IMR-90 (cell line): ENCODE measurements at regions not wholly inside any gene's neighbourhood (a gene's known extent, or its start where the extent isn't known, plus 50 kb on each side); places are given as distances from the start of the nearest gene placed in this dataset.

Experiments
- ATAC-seq: fragments of 200-7000 bp; cut with Tn5 transposase; 2 replicates; pipeline ENCODE4 v1.9.1; 2020; ENCODE audit warnings: low read depth, mild to moderate bottlenecking, moderate library complexity
- BruUV-seq: library from RNA; stranded (reverse); fragments of 400-500 nt; replicated peaks from 2 replicates; lab custom pipeline; 2021; lab: Mats Ljungman, UMichigan
- CTCF ChIA-PET: fragments of 300-600 bp; formaldehyde crosslinking; extraction: SDS; loops from one replicate; lab custom pipeline; 2021; ENCODE audit warnings: antibody characterized with exemption; lab: Yijun Ruan, JAX
- POLR2A ChIA-PET: fragments of 300-600 bp; sonication (Branson Sonifier 250); formaldehyde crosslinking; loops from one replicate; lab custom pipeline; 2022; ENCODE audit warnings: antibody characterized with exemption; ENCODE audit not compliant: unreplicated experiment; lab: Charles Lee
- DNase-seq: peaks from one replicate; pipeline ENCODE4 v3.0.0; 2013
- H2AFZ ChIP-seq: replicated peaks from 2 replicates; pipeline ENCODE3; 2013; ENCODE audit warnings: low read length, mild to moderate bottlenecking; ENCODE audit not compliant: poor library complexity
- H2AK5ac ChIP-seq: 2 replicates; pipeline ENCODE4 v1.6.1; 2013; ENCODE audit warnings: low read depth, low read length, inconsistent platforms
- H2AK9ac ChIP-seq: replicated peaks from 2 replicates; pipeline ENCODE3; 2013; ENCODE audit warnings: mild to moderate bottlenecking, low read depth, low read length, moderate library complexity; ENCODE audit not compliant: poor library complexity
- H2BK120ac ChIP-seq: 2 replicates; pipeline ENCODE4 v1.6.1; 2013; ENCODE audit warnings: low read depth, low read length, inconsistent platforms
- H2BK15ac ChIP-seq: 3 replicates; pipeline ENCODE4 v1.6.1; 2013; ENCODE audit warnings: low read depth, low read length, inconsistent platforms
- H2BK20ac ChIP-seq: 2 replicates; pipeline ENCODE4 v1.6.1; 2013; ENCODE audit warnings: low read depth, mild to moderate bottlenecking, inconsistent platforms, low read length, moderate library complexity
- H2BK5ac ChIP-seq: 2 replicates; pipeline ENCODE4 v1.6.1; 2013; ENCODE audit warnings: mild to moderate bottlenecking, low read depth, low read length, inconsistent platforms; ENCODE audit not compliant: poor library complexity, severe bottlenecking
- H3K14ac ChIP-seq: replicated peaks from 2 replicates; pipeline ENCODE4 v1.6.1; 2013; ENCODE audit warnings: low read depth, low read length, inconsistent platforms
- H3K18ac ChIP-seq: 2 replicates; pipeline ENCODE4 v1.6.1; 2013; ENCODE audit warnings: low read depth, low read length, control low read depth
- H3K23ac ChIP-seq: 2 replicates; pipeline ENCODE4 v1.6.1; 2013; ENCODE audit warnings: low read depth, low read length, inconsistent platforms
- H3K27ac ChIP-seq: 2 replicates; pipeline ENCODE4 v1.5.1; 2013; ENCODE audit warnings: mild to moderate bottlenecking, control low read depth, low read length; ENCODE audit not compliant: insufficient read depth
- H3K27me3 ChIP-seq: 2 replicates; pipeline ENCODE4 v1.6.1; 2013; ENCODE audit warnings: low read length; ENCODE audit not compliant: control insufficient read depth, insufficient read depth
- H3K36me3 ChIP-seq: 2 replicates; pipeline ENCODE4 v1.6.1; 2013; ENCODE audit warnings: low read length, mixed read lengths; ENCODE audit not compliant: control insufficient read depth, insufficient read depth
- H3K4ac ChIP-seq: 2 replicates; pipeline ENCODE4 v1.6.1; 2013; ENCODE audit warnings: low read depth, low read length, inconsistent platforms
- H3K4me1 ChIP-seq: 2 replicates; pipeline ENCODE4 v1.6.1; 2013; ENCODE audit warnings: low read length, mixed read lengths; ENCODE audit not compliant: control insufficient read depth, insufficient read depth
- H3K4me2 ChIP-seq: 2 replicates; pipeline ENCODE4 v1.6.1; 2013; ENCODE audit warnings: low read depth, mild to moderate bottlenecking, control low read depth, low read length, moderate library complexity
- H3K4me3 ChIP-seq: 2 replicates; pipeline ENCODE4 v1.5.1; 2013; ENCODE audit warnings: low read depth, mild to moderate bottlenecking, control low read depth, low read length, moderate library complexity; ENCODE audit not compliant: insufficient read depth
- H3K56ac ChIP-seq: 2 replicates; pipeline ENCODE4 v1.6.1; 2013; ENCODE audit warnings: low read length, inconsistent platforms; ENCODE audit not compliant: insufficient read depth; ENCODE audit errors: extremely low read depth
- H3K79me1 ChIP-seq, 2 experiments: 2 replicates each; pipeline ENCODE4 v1.6.1; 2013; ENCODE audit warnings: low read length in 2 of 2, inconsistent platforms in 1 of 2, low read depth in 1 of 2
- H3K9ac ChIP-seq: 2 replicates; pipeline ENCODE4 v1.6.1; 2013; ENCODE audit warnings: low read depth, low read length, control low read depth
- H3K9me1 ChIP-seq: 2 replicates; pipeline ENCODE4 v1.6.1; 2013; ENCODE audit warnings: low read length, inconsistent platforms; ENCODE audit not compliant: insufficient read depth
- H3K9me3 ChIP-seq: 2 replicates; pipeline ENCODE4 v1.6.1; 2013; ENCODE audit warnings: low read length; ENCODE audit not compliant: control insufficient read depth, insufficient read depth
- H4K20me1 ChIP-seq: 2 replicates; pipeline ENCODE4 v1.6.1; 2013; ENCODE audit warnings: low read length, inconsistent platforms; ENCODE audit not compliant: insufficient read depth
- H4K5ac ChIP-seq: 2 replicates; pipeline ENCODE4 v1.6.1; 2013; ENCODE audit warnings: mild to moderate bottlenecking, low read depth, low read length, control low read depth
- H4K8ac ChIP-seq, 2 experiments: 2 replicates each; pipeline ENCODE4 v1.6.1; 2013; ENCODE audit warnings: low read depth in 2 of 2, low read length in 2 of 2, control low read depth in 1 of 2, inconsistent platforms in 1 of 2
- H4K91ac ChIP-seq: 2 replicates; pipeline ENCODE4 v1.6.1; 2013; ENCODE audit warnings: low read depth, low read length, inconsistent platforms; ENCODE audit not compliant: insufficient read depth
- BHLHE40 ChIP-seq: fragments of 150-350 bp; IDR thresholded peaks from 2 replicates; pipeline ENCODE4 v1.6.1; 2016; ENCODE audit warnings: mild to moderate bottlenecking, low read depth, low read length
- CHD1 ChIP-seq: IDR thresholded peaks from 2 replicates; pipeline ENCODE4 v1.6.1; 2012; ENCODE audit warnings: low read depth, low read length, improper control_type of control experiment
- MAFK ChIP-seq: IDR thresholded peaks from 2 replicates; pipeline ENCODE4 v1.6.1; 2012; ENCODE audit warnings: low read depth, low read length, improper control_type of control experiment
- POLR2A ChIP-seq: IDR thresholded peaks from 2 replicates; pipeline ENCODE4 v1.6.1; 2012; ENCODE audit warnings: mild to moderate bottlenecking, low read depth, low read length
- RFX5 ChIP-seq: IDR thresholded peaks from 2 replicates; pipeline ENCODE4 v1.8.0; 2012; ENCODE audit warnings: low read depth, mild to moderate bottlenecking, low read length, moderate library complexity
- SMC3 ChIP-seq: fragments of 150-350 bp; IDR thresholded peaks from 2 replicates; pipeline ENCODE4 v1.6.1; 2016; ENCODE audit warnings: low read depth, mild to moderate bottlenecking, antibody characterized with exemption, low read length, moderate library complexity
- WGBS, 2 experiments: methylation state at CpG; one replicate each; pipeline versions ENCODE4 v1.1.5 to v1.1.7; 2013; ENCODE audit warnings: missing lambda C conversion rate in 2 of 2; ENCODE audit not compliant: insufficient read length in 1 of 2; ENCODE audit errors: extremely low coverage in 2 of 2; 5-methylcytosine and 5-hydroxymethylcytosine counted together
- dilution Hi-C: fragments of 300-500 bp; cut with HindIII; formaldehyde crosslinking; loops from one replicate; pipeline ENCODE4 v1.14.3; 2018; ENCODE audit warnings: low sequenced_read_pairs; ENCODE audit not compliant: unreplicated experiment
- in situ Hi-C: fragments of 300-500 bp; cut with MboI; formaldehyde crosslinking; loops from 3 replicates; pipeline ENCODE4 v1.14.3; 2019; ENCODE audit warnings: low sequenced_read_pairs, inconsistent platforms, mixed read lengths
- intact Hi-C: fragments of 100-400 bp; cut with micrococcal nuclease; formaldehyde crosslinking; loops from 2 replicates; pipeline ENCODE4 v1.10.0; 2022
- TF ChIP-seq, protein P1 (sequence below): fragments of 150-350 bp; IDR thresholded peaks from 2 replicates; pipeline ENCODE4 v1.6.1; 2016; ENCODE audit warnings: low read depth, mild to moderate bottlenecking, low read length, moderate library complexity, borderline replicate concordance

DNA sequence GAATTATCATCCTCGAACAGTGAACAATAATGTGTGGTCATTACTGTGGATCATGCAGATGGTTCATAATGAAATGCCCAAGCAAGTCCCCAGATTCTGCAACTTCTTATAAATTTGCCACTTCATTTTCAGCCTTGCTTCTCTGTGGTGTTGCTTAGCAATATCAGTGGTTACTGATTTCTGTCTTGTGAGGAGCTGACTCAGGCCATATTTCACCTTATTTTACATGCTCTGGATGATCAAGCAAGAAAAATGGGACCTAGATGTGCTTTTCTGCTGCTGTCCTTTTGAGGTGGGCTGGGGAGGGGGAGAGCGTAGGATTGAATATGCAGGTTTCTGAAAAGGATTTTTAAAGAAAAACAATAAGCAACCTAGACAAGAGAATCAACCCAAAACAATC, 188.3 kb downstream of the SLC24A2 start:
- DNase-seq: no peak
- no peak overlapping the region for H4K5ac ChIP-seq
- H3K23ac ChIP-seq: no peak overlapping the region
- no peak overlapping the region for H3K14ac ChIP-seq
- H3K79me1 ChIP-seq: no peaks in the 10 kb centered on the region
- H2AK5ac ChIP-seq: no peak overlapping the region
- no peaks in the 10 kb centered on the region for H3K4me1 ChIP-seq
- ChIA-PET POLR2A (no interaction called here), CTCF (no interaction called here)
- no peak overlapping the region for H3K4ac ChIP-seq
- no peak overlapping the region for H2AK9ac ChIP-seq
- in situ Hi-C loops: no loop called here
- no peak overlapping the region for H4K91ac ChIP-seq
- no peak for TF ChIP-seq RFX5
- no peak for TF ChIP-seq SMC3
- TF ChIP-seq CHD1: no peak
- TF ChIP-seq, protein P1, sequence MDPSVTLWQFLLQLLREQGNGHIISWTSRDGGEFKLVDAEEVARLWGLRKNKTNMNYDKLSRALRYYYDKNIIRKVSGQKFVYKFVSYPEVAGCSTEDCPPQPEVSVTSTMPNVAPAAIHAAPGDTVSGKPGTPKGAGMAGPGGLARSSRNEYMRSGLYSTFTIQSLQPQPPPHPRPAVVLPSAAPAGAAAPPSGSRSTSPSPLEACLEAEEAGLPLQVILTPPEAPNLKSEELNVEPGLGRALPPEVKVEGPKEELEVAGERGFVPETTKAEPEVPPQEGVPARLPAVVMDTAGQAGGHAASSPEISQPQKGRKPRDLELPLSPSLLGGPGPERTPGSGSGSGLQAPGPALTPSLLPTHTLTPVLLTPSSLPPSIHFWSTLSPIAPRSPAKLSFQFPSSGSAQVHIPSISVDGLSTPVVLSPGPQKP: no peak
- TF ChIP-seq MAFK: no peak
- TF ChIP-seq BHLHE40: no peak
- TF ChIP-seq POLR2A: no peak
- intact Hi-C loops: no loop called here
- H3K36me3 ChIP-seq: no peaks in the 10 kb centered on the region
- no peaks in the 10 kb centered on the region for H3K27me3 ChIP-seq
- H4K8ac ChIP-seq: no peak overlapping the region
- H3K27ac ChIP-seq: no peak overlapping the region
- H3K18ac ChIP-seq: no peak overlapping the region
- H3K4me3 ChIP-seq: no peak overlapping the region
- H3K9ac ChIP-seq: no peak overlapping the region
- H2BK120ac ChIP-seq: no peak overlapping the region
- dilution Hi-C loops: no loop called here
- no CpG with 5 or more reads among the region's 2 CpGs for WGBS, 2 experiments
- no TSS peak for BruUV-seq
- H4K20me1 ChIP-seq: no peaks in the 10 kb centered on the region
- H2BK15ac ChIP-seq: no peak overlapping the region
- H2AFZ ChIP-seq: no peak overlapping the region
- no peak overlapping the region for H3K56ac ChIP-seq
- ATAC-seq: no peak
- no peaks in the 10 kb centered on the region for H3K9me3 ChIP-seq
- no peak overlapping the region for H2BK5ac ChIP-seq
- H2BK20ac ChIP-seq: no peak overlapping the region
- no peak overlapping the region for H3K4me2 ChIP-seq
- no peaks in the 10 kb centered on the region for H3K9me1 ChIP-seq
